ENCODE measurements at regions not wholly inside any gene's neighbourhood (a gene's known extent, or its start where the extent isn't known, plus 50 kb on each side); places are given as distances from the start of the nearest gene placed in this dataset.
"Not testable (repeated sequence)": the region's sequence is repeated elsewhere in the genome, so short reads cannot be mapped to it uniquely, and the experiment has no call there.

DNA sequence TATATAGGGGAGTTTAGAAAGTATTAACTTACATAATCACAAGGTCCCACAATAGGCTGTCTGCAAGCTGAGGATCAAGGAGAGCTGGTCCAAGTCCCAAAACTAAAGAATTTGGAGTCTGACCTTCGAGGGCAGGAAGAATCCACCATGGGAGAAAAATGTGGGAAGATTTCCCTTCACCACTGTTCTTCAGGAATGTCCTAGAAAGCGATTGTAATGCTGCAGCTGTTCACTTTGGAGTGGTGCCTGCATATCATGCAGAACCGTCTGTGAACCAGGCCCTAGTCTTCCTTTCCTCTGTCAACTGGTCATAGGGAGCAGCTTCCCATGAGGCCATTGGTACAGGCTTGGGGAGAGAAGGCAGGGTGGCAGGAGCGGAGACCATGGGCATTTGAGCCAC, 497.9 kb upstream of the ARPP21 start:
- TF ChIP-seq, protein P1, sequence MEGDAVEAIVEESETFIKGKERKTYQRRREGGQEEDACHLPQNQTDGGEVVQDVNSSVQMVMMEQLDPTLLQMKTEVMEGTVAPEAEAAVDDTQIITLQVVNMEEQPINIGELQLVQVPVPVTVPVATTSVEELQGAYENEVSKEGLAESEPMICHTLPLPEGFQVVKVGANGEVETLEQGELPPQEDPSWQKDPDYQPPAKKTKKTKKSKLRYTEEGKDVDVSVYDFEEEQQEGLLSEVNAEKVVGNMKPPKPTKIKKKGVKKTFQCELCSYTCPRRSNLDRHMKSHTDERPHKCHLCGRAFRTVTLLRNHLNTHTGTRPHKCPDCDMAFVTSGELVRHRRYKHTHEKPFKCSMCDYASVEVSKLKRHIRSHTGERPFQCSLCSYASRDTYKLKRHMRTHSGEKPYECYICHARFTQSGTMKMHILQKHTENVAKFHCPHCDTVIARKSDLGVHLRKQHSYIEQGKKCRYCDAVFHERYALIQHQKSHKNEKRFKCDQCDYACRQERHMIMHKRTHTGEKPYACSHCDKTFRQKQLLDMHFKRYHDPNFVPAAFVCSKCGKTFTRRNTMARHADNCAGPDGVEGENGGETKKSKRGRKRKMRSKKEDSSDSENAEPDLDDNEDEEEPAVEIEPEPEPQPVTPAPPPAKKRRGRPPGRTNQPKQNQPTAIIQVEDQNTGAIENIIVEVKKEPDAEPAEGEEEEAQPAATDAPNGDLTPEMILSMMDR (IDR thresholded peaks at IDR 0.05; ENCODE audit: insufficient read depth, missing control alignments): no peak
- FAIRE-seq: no peak

DNA sequence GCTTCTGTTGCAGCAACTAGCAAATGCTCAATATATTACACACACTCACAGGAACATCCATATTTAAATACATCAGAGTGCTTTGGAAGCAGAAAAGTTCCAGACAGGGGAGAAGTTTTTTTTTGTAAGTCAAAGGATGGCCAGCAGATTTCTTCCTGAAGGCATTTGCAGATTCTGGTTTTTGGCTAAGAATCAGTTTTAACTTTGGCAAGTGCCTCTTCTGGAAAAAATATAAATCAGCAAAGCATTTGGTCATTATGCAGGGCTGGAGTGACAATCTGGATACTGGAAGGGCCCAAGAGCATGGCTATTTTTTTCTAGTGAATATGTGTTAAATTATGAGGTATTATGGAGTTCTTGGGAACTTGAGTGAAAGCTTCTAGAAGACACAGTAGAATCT, 495.3 kb upstream of the ARPP21 start:
- TF ChIP-seq, protein P1 (IDR thresholded peaks at IDR 0.05; ENCODE audit: insufficient read depth, missing control alignments): no peak
- no peak for DNase-seq (ENCODE audit: insufficient read length, low spot score)
- FAIRE-seq: no peak

More for the DNA sequence above, 497.9 kb upstream of the ARPP21 start:
- no peak for DNase-seq (ENCODE audit: insufficient read length, low spot score)

DNA sequence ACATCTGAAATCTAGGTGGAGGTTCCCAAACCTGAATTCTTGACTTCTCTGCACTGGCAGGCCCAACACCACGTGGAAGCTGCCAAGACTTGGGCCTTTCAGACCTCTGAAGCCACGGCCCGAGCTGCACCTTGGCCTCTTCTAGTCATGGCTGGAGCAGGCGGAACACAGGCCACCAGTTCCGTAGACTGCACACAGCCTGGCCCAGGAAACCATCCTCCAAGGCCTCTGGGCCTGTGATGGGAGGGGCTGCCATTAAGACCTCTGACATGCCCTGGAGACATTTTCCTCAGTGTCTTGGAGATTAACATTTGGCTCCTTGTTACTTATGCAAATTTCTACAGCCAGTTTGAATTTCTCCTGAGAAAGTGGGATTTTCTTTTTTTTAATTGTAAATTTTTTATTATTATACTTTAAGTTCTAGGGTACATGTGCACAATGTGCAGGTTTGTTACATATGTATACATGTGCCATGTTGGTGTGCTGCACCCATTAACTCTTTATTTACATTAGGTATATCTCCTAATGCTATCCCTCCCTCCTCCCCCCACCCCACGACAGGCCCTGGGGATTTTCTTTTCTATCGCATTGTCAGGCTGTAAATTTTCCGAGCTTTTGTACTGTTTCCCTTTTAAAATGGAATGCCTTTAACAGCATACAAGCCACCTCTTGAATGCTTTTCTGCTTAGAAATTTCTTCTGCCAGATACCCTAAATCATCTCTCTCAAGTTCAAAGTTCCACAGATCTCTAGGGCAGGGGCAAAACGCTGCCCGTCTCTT, 492.9 kb upstream of the ARPP21 start:
- DNase-seq (ENCODE audit: insufficient read length, low spot score); FAIRE-seq: not testable (repeated sequence)

DNA sequence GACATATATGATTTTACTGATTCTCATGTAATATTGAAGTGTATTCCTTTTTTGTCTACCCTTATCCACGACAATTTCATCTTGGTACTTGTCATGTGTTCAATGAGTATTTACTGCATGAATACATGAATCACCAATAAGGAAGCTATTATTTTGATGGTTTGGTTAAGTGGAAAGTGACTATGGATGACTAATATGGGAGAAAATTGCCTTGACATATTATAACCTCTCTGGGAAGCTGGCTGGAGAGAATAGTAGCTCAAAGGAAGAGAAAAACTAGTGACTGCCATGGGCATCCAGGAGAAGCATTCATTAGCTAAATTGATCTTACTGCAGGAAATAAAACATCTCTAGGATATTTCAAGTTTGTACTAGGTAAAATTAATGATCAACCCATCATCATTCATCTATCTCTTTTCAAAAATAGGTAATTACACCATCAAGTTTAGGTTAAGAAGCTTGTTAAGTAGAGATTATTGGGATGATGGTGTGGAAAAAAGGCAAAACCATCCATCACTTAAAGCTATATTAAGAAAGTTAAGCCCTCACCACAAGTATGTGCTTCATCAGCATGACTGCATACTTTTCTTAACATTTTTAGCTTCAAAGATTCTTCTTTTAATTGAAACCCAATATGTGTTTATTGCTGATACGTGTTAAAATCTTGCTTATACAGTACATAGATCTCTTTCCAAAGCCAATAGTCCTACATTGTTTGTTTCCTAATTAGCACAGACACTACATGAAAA, 455.2 kb upstream of the ARPP21 start:
- FAIRE-seq: peak; percentile 84
- no peak for DNase-seq (ENCODE audit: insufficient read length, low spot score)
- TF ChIP-seq, protein P1 (IDR thresholded peaks at IDR 0.05; ENCODE audit: insufficient read depth, missing control alignments): no peak

DNA sequence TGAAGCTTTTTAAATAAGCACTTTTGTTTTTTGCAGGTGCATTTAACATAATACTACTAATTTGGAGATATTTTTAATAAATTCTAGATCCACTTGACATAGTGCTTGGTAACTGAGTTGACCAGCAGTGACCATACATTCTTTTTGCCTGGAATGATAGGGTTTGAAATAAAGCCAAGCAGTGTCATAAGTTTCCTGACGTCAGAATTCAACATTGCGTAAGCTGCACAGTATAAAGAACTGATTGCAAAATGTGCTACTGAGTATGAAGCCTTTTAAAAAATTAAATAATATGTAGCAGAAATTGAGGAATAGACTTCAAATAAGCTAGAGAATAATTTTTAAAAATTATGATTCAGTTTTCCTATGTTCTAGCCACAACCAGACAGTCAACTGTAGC, 454.6 kb upstream of the ARPP21 start:
- no peak for FAIRE-seq

DNA sequence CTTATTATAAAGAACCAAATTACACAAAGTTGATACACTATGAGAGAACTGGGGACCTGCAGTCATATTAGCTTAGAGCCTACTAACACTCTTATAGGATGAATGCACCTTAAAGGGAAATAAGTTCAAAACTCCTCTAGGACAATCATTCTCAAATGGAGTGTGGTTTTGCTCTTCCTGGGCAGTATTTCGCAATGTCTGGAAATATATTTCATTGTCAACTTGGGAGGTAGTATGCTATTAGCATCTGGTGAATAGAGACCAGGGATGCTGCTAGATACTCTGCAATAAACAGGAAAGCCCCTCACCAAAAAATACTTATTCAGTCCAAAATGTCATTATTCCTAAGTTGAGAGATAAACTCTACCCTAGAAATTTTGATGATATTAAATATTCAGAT, 451.4 kb upstream of the ARPP21 start:
- TF ChIP-seq, protein P1 (IDR thresholded peaks at IDR 0.05; ENCODE audit: insufficient read depth, missing control alignments): no peak
- DNase-seq (ENCODE audit: insufficient read length, low spot score) (no peak), FAIRE-seq (no peak)

More for the DNA sequence above, 454.6 kb upstream of the ARPP21 start:
- TF ChIP-seq, protein P1 (IDR thresholded peaks at IDR 0.05; ENCODE audit: insufficient read depth, missing control alignments): no peak
- no peak for DNase-seq (ENCODE audit: insufficient read length, low spot score)

DNA sequence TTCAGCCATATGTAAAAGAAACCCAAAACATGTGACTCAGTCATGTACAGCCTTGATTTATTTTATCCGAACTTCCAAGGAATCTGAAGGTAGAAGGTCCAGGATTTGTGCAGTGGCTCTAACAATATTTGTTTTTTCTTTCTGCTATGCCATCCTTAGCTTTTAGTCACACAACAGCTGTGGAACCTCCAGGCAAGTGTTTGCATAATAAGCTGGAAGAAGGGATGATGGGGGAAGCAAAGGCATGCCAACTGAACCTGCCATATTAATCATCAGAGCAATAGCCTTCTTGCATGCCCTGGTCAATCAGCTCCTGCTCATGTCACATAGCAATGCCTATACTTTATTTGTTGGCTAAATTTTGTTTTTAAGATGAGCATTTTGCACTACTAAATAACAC, 444.7 kb upstream of the ARPP21 start:
- DNase-seq (ENCODE audit: insufficient read length, low spot score): no peak
- FAIRE-seq: peak; percentile 6
- TF ChIP-seq, protein P1 (IDR thresholded peaks at IDR 0.05; ENCODE audit: insufficient read depth, missing control alignments): no peak

Measured in D721Med (cell line).